ENCODE measurements at regions not wholly inside any gene's neighbourhood (a gene's known extent, or its start where the extent isn't known, plus 50 kb on each side); places are given as distances from the start of the nearest gene placed in this dataset.
"Not testable (repeated sequence)": the region's sequence is repeated elsewhere in the genome, so short reads cannot be mapped to it uniquely, and the experiment has no call there.

GRCh38 chr1:189275796-189276195, 1201.9 kb downstream of the BRINP3 start:
- no peak for DNase-seq

GRCh38 chr1:189289346-189289745, 1188.3 kb downstream of the BRINP3 start:
- no peak for DNase-seq

- DNase-seq: no peak
These were observed 1176.4 kb downstream of the BRINP3 start for GRCh38 chr1:189301235-189301634.

- DNase-seq: no peak
These were observed 1172.4 kb downstream of the BRINP3 start for GRCh38 chr1:189305279-189305678.

GRCh38 chr1:189311915-189312314, 1165.7 kb downstream of the BRINP3 start:
- DNase-seq: no peak

- no peak for DNase-seq
These were observed 1165.2 kb downstream of the BRINP3 start for GRCh38 chr1:189312499-189312898.

- DNase-seq: no peak
These were observed 1164.2 kb downstream of the BRINP3 start for GRCh38 chr1:189313488-189313887.

GRCh38 chr1:189315035-189315901, 1162.4 kb downstream of the BRINP3 start:
- DNase-seq: no peak

GRCh38 chr1:189323091-189323490, 1154.6 kb downstream of the BRINP3 start:
- no peak for DNase-seq

GRCh38 chr1:189331071-189331470, 1146.6 kb downstream of the BRINP3 start:
- DNase-seq: not testable (repeated sequence)

GRCh38 chr1:189336115-189337100, 1141.3 kb downstream of the BRINP3 start:
- DNase-seq: no peak

- DNase-seq: no peak
These were observed 1128.1 kb downstream of the BRINP3 start for GRCh38 chr1:189349607-189350006.

- DNase-seq: no peak
These were observed 1126.6 kb downstream of the BRINP3 start for GRCh38 chr1:189350983-189351616.

GRCh38 chr1:189351960-189352359, 1125.7 kb downstream of the BRINP3 start:
- DNase-seq: no peak

- DNase-seq: no peak
These were observed 1121.5 kb downstream of the BRINP3 start for GRCh38 chr1:189356206-189356605.

GRCh38 chr1:189357317-189357716, 1120.3 kb downstream of the BRINP3 start:
- DNase-seq: no peak

GRCh38 chr1:189369612-189370011, 1108.1 kb downstream of the BRINP3 start:
- no peak for DNase-seq

- no peak for DNase-seq
These were observed 1102.8 kb downstream of the BRINP3 start for GRCh38 chr1:189374816-189375215.

GRCh38 chr1:189405419-189405818, 1072.2 kb downstream of the BRINP3 start:
- DNase-seq: no peak

- DNase-seq: no peak
These were observed 1067.9 kb downstream of the BRINP3 start for GRCh38 chr1:189409774-189410173.

- DNase-seq: no peak
These were observed 1052.8 kb downstream of the BRINP3 start for GRCh38 chr1:189424746-189425331.

- DNase-seq: no peak
These were observed 1048.1 kb downstream of the BRINP3 start for GRCh38 chr1:189429610-189430009.

- DNase-seq: peak; percentile 19
These were observed 1046.2 kb downstream of the BRINP3 start for GRCh38 chr1:189431447-189431846.
